Osteoblast (primary cell): ENCODE measurements at regions not wholly inside any gene's neighbourhood (a gene's known extent, or its start where the extent isn't known, plus 50 kb on each side); places are given as distances from the start of the nearest gene placed in this dataset.

Source experiments
- DNase-seq: peaks from one replicate; pipeline ENCODE4 v3.0.0; 2011; ENCODE audit warnings: low spot score, mixed read lengths; ENCODE audit not compliant: insufficient read length; ENCODE audit errors: missing footprints
- H2AFZ ChIP-seq: 2 replicates; pipeline ENCODE4 v1.6.0; 2011; ENCODE audit warnings: mild to moderate bottlenecking, low read length
- H3K27ac ChIP-seq: 2 replicates; pipeline ENCODE4 v1.5.1; 2011; ENCODE audit warnings: mild to moderate bottlenecking, low read depth, low read length, moderate library complexity
- H3K27me3 ChIP-seq: 2 replicates; pipeline ENCODE4 v1.6.0; 2012; ENCODE audit warnings: mild to moderate bottlenecking, control low read depth, inconsistent platforms, low read length, moderate library complexity; ENCODE audit not compliant: insufficient read depth
- H3K36me3 ChIP-seq: 2 replicates; pipeline ENCODE4 v1.5.1; 2011; ENCODE audit warnings: mild to moderate bottlenecking, low read length, control low read depth, moderate library complexity; ENCODE audit not compliant: insufficient read depth
- H3K4me1 ChIP-seq: 2 replicates; pipeline ENCODE4 v1.5.1; 2011; ENCODE audit warnings: mild to moderate bottlenecking, low read length, control low read depth, moderate library complexity; ENCODE audit not compliant: insufficient read depth
- H3K4me2 ChIP-seq: 2 replicates; pipeline ENCODE4 v1.6.0; 2011; ENCODE audit warnings: mild to moderate bottlenecking, low read length; ENCODE audit not compliant: insufficient read depth
- H3K4me3 ChIP-seq: fragments of 200-600 bp; sonication (generic); 3 replicates; pipeline ENCODE4 v1.5.1; 2012; ENCODE audit warnings: mild to moderate bottlenecking, low read length, inconsistent platforms; ENCODE audit not compliant: insufficient read depth
- H3K79me2 ChIP-seq: 2 replicates; pipeline ENCODE4 v1.6.0; 2012; ENCODE audit warnings: mild to moderate bottlenecking, low read length, control low read depth, inconsistent platforms; ENCODE audit not compliant: insufficient read depth
- H3K9me3 ChIP-seq: 2 replicates; pipeline ENCODE4 v1.5.1; 2011; ENCODE audit warnings: low read depth, low read length, control low read depth
- H4K20me1 ChIP-seq: 2 replicates; pipeline ENCODE4 v1.6.0; 2012; ENCODE audit warnings: mild to moderate bottlenecking, low read length, control low read depth; ENCODE audit not compliant: insufficient read depth
- CTCF ChIP-seq: IDR thresholded peaks from 2 replicates; pipeline ENCODE4 v1.5.1; 2011; ENCODE audit warnings: mild to moderate bottlenecking, low read depth, low read length, moderate library complexity; ENCODE audit errors: extremely low read depth

DNA sequence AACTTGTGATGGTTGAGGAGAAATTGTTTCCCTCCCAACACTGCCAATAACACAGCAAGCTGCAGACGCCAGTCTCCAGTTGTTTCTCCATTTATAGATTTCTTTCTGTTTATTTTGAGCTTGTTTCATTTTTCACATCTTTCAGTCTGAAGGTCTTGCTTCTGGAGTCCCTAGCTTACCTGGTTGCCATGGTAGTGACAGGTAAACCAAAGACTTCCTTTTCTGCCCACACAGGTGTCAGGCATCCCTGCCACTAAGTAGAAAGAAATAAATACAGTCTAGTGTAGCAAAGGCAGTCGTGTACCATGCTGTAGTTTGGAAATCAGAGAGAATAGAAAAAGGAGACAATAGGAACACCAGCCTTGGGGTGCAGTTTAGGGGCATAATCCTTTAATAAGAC lies 82.8 kb downstream of the MARCHF4 start:
- no peak for DNase-seq
- H3K36me3 ChIP-seq = no peaks in the 10 kb centered on the region
- H4K20me1 ChIP-seq = no peaks in the 10 kb centered on the region
- H3K4me1 ChIP-seq = peaks cover 9% of the 10 kb centered on the region
- no peak overlapping the region for H2AFZ ChIP-seq
- no peaks in the 10 kb centered on the region for H3K27me3 ChIP-seq
- TF ChIP-seq CTCF = no peak
- H3K9me3 ChIP-seq = no peaks in the 10 kb centered on the region
- no peaks in the 10 kb centered on the region for H3K79me2 ChIP-seq
- no peak overlapping the region for H3K27ac ChIP-seq
- H3K4me3 ChIP-seq = no peak overlapping the region
- no peak overlapping the region for H3K4me2 ChIP-seq

DNA sequence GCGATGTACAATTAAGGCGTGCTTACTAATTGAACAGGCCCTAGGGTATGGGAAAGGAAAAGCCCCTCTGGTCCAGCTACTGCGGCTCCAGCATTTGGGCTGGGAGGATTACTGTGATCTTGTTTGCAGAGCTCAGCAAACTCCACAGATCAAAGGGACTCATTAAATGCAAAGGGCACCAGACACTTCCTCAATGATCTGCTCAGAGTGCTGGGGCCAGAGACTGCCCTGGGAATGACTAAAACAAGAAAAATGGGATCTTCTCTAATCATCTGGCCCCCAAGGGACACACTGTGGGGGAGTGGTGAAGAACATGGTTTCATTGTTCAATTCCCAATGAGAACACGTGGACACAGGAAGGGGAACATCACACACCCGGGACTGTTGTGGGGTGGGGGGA lies 85.0 kb downstream of the MARCHF4 start:
- H3K27me3 ChIP-seq = no peaks in the 10 kb centered on the region
- no peaks in the 10 kb centered on the region for H4K20me1 ChIP-seq
- H3K4me1 ChIP-seq = peaks cover 9% of the 10 kb centered on the region
- no peaks in the 10 kb centered on the region for H3K36me3 ChIP-seq
- H3K4me2 ChIP-seq = peak overlapping the region; percentile 21
- H3K27ac ChIP-seq = no peak overlapping the region
- no peaks in the 10 kb centered on the region for H3K79me2 ChIP-seq
- no peak for TF ChIP-seq CTCF
- H2AFZ ChIP-seq = no peak overlapping the region
- no peak overlapping the region for H3K4me3 ChIP-seq
- H3K9me3 ChIP-seq = no peaks in the 10 kb centered on the region
- DNase-seq = no peak

GRCh38 chr2:216286616-216287231 lies 85.6 kb downstream of the MARCHF4 start:
- H3K4me3 ChIP-seq = no peak overlapping the region
- H3K4me2 ChIP-seq = peak overlapping the region; percentile 21
- H4K20me1 ChIP-seq = no peaks in the 10 kb centered on the region
- no peaks in the 10 kb centered on the region for H3K27me3 ChIP-seq
- H3K27ac ChIP-seq = no peak overlapping the region
- DNase-seq = no peak
- TF ChIP-seq CTCF = no peak
- H3K9me3 ChIP-seq = no peaks in the 10 kb centered on the region
- H2AFZ ChIP-seq = no peak overlapping the region
- no peaks in the 10 kb centered on the region for H3K79me2 ChIP-seq
- H3K36me3 ChIP-seq = no peaks in the 10 kb centered on the region
- H3K4me1 ChIP-seq = peaks cover 9% of the 10 kb centered on the region

DNA sequence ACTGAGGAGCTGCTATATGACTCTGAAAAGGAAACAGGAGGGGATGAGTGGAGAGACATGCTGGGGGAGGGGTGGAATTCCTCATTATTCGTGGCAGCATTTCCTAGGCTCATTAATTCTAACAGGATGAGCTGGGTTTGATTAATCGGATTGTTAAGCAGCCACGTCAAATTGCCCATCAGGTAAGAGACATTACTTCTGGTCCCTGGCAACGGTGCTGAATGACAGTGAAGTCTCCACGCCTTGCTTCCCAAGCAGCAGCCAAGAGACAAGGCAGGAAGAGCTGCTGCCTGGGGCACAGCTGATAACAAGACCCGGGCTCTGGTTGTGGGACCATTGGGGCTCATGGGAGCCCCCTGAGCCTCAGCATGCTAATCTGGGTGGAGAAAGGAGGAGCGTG lies 86.6 kb downstream of the MARCHF4 start:
- Histone ChIP-seq H3K36me3 (no peaks in the 10 kb centered on the region), H3K27ac (no peak overlapping the region), H3K27me3 (no peaks in the 10 kb centered on the region), H2AFZ (no peak overlapping the region), H3K9me3 (no peaks in the 10 kb centered on the region), H3K79me2 (no peaks in the 10 kb centered on the region), H3K4me2 (no peak overlapping the region), H3K4me1 (peaks cover 9% of the 10 kb centered on the region), H4K20me1 (no peaks in the 10 kb centered on the region), H3K4me3 (no peak overlapping the region)
- no peak for TF ChIP-seq CTCF
- DNase-seq = no peak
